Endodermal cell (in vitro differentiated cells): ENCODE measurements at regions not wholly inside any gene's neighbourhood (a gene's known extent, or its start where the extent isn't known, plus 50 kb on each side); places are given as distances from the start of the nearest gene placed in this dataset.

Experiments
- DNase-seq: peaks from one replicate; pipeline ENCODE4 v3.0.0-alpha.2; 2017
- H3K27ac ChIP-seq: 2 replicates; pipeline ENCODE4 v1.5.1; 2013; ENCODE audit warnings: mild to moderate bottlenecking, low read depth, low read length, moderate library complexity
- H3K27me3 ChIP-seq: 2 replicates; pipeline ENCODE4 v1.6.1; 2013; ENCODE audit warnings: mild to moderate bottlenecking, low read length, moderate library complexity; ENCODE audit not compliant: insufficient read depth, control insufficient read depth, poor library complexity, severe bottlenecking
- H3K36me3 ChIP-seq: 2 replicates; pipeline ENCODE4 v1.7.0; 2013; ENCODE audit warnings: mild to moderate bottlenecking, low read length, moderate library complexity; ENCODE audit not compliant: control insufficient read depth, insufficient read depth
- H3K4me1 ChIP-seq: one replicate; pipeline ENCODE4 v1.7.0; 2013; ENCODE audit warnings: low read length; ENCODE audit not compliant: control insufficient read depth, insufficient read depth
- H3K4me3 ChIP-seq: 2 replicates; pipeline ENCODE4 v1.5.1; 2013; ENCODE audit warnings: mild to moderate bottlenecking, low read length, moderate library complexity
- H3K9ac ChIP-seq: 2 replicates; pipeline ENCODE4 v1.6.1; 2013; ENCODE audit warnings: mild to moderate bottlenecking, low read length, moderate library complexity; ENCODE audit not compliant: poor library complexity, severe bottlenecking; ENCODE audit errors: extremely low read depth
- H3K9me3 ChIP-seq: 2 replicates; pipeline ENCODE4 v1.6.1; 2013; ENCODE audit warnings: mild to moderate bottlenecking, low read length, moderate library complexity; ENCODE audit not compliant: control insufficient read depth
- H3K27ac Mint-ChIP-seq: 2 replicates; pipeline ENCODE4 v1.8.0; 2020; ENCODE audit warnings: mixed read lengths
- H3K27me3 Mint-ChIP-seq: 2 replicates; pipeline ENCODE4 v1.8.0; 2021; ENCODE audit warnings: mild to moderate bottlenecking, mixed read lengths; ENCODE audit not compliant: insufficient read depth
- H3K36me3 Mint-ChIP-seq: 2 replicates; pipeline ENCODE4 v1.8.0; 2020; ENCODE audit warnings: low read depth, mixed read lengths
- H3K4me1 Mint-ChIP-seq: 2 replicates; pipeline ENCODE4 v1.8.0; 2020; ENCODE audit warnings: mixed read lengths
- H3K4me3 Mint-ChIP-seq: 2 replicates; pipeline ENCODE4 v1.8.0; 2020; ENCODE audit warnings: mild to moderate bottlenecking, moderate library complexity, mixed read lengths
- H3K9me3 Mint-ChIP-seq: 2 replicates; pipeline ENCODE4 v1.8.0; 2020; ENCODE audit warnings: mild to moderate bottlenecking, mixed read lengths
- WGBS, 2 experiments: methylation state at CpG; one replicate each; pipeline versions ENCODE4 v1.1.5 to v1.1.7; 2013; ENCODE audit warnings: missing lambda C conversion rate in 2 of 2, mixed read lengths in 1 of 2; ENCODE audit not compliant: insufficient coverage in 1 of 2, insufficient read length in 1 of 2; 5-methylcytosine and 5-hydroxymethylcytosine counted together
- TF ChIP-seq, protein P1 (sequence below): fragments of 200-600 bp; sonication (generic); conservative IDR thresholded peaks from 2 replicates; pipeline ENCODE4 v1.5.0; 2021; ENCODE audit warnings: antibody characterized with exemption, mild to moderate bottlenecking

DNA sequence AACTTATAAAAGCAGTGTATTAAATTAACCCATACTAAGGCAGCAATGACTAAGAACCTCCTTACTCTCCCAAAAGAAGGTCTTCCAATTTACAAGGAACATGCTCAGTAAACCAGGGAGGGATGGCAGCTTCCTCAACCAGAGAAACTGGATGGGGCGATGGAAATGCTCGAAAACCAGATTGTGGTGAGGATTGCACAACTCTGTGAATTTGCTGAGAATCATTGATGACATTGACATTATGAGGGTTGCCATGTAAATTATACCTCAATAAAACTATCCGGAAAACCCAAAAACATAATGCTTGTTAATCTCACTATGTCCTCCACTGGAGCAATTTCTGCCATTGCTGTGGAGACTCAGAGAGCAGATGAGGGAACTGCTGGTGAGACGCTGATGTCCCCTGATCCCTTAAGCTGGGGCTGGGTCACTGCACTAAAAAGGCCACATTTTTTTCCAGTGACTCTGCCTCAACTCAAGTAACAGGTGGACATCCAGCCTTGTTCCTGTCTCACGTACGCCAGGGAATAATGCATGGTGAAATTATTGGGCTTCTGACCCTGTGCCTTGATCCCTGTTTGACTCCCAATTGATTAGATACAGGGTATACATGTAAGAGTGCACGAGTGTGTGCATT is 288.3 kb downstream of the CYP26B1 start:
- TF ChIP-seq, protein P1, sequence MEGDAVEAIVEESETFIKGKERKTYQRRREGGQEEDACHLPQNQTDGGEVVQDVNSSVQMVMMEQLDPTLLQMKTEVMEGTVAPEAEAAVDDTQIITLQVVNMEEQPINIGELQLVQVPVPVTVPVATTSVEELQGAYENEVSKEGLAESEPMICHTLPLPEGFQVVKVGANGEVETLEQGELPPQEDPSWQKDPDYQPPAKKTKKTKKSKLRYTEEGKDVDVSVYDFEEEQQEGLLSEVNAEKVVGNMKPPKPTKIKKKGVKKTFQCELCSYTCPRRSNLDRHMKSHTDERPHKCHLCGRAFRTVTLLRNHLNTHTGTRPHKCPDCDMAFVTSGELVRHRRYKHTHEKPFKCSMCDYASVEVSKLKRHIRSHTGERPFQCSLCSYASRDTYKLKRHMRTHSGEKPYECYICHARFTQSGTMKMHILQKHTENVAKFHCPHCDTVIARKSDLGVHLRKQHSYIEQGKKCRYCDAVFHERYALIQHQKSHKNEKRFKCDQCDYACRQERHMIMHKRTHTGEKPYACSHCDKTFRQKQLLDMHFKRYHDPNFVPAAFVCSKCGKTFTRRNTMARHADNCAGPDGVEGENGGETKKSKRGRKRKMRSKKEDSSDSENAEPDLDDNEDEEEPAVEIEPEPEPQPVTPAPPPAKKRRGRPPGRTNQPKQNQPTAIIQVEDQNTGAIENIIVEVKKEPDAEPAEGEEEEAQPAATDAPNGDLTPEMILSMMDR, result no peak
- 83 to 91% methylated on average over 7 of the region's 7 CpGs for WGBS, 2 experiments
- Histone ChIP-seq H3K9ac (no peak overlapping the region), H3K9me3 (no peaks in the 10 kb centered on the region), H3K4me1 (no peaks in the 10 kb centered on the region), H3K36me3 (no peaks in the 10 kb centered on the region), H3K27ac (no peak overlapping the region), H3K27me3 (peaks cover 4% of the 10 kb centered on the region), H3K4me3 (no peak overlapping the region)
- Mint-ChIP-seq H3K27ac (no peak overlapping the region), H3K36me3 (no peaks in the 10 kb centered on the region), H3K9me3 (no peaks in the 10 kb centered on the region), H3K4me1 (no peaks in the 10 kb centered on the region), H3K27me3 (peaks cover 12% of the 10 kb centered on the region), H3K4me3 (no peak overlapping the region)
- no peak for DNase-seq

DNA sequence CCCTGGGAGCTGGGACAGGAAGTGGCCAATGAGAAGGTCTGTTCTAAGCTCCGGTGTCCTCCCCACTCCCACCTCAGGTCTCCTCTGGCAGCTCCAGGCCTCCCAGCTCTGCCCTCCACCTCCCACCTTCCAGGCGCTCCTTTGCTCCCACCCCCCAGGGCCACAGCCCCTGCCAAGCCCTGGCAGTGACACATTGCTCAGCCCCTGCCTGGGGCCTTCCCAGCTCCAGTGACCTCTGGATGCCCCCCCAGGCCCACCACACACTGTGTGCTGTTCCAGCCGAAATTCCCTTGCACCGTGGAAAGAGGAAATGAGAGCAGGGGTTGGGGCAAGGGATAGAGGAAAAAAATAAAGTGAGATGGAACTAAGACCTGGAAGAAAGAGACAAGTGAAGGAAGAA is 289.6 kb downstream of the CYP26B1 start:
- Mint-ChIP-seq H3K36me3 (no peaks in the 10 kb centered on the region), H3K4me1 (no peaks in the 10 kb centered on the region), H3K27me3 (peaks cover 12% of the 10 kb centered on the region), H3K27ac (no peak overlapping the region), H3K4me3 (no peak overlapping the region), H3K9me3 (no peaks in the 10 kb centered on the region)
- 91% methylated on average over 4 of the region's 4 CpGs; no CpG with 5 or more reads in 1 of the 2 experiments for WGBS, 2 experiments
- H3K27me3 ChIP-seq, result peaks cover 4% of the 10 kb centered on the region
- TF ChIP-seq, protein P1, result no peak
- H3K27ac ChIP-seq, result no peak overlapping the region
- no peaks in the 10 kb centered on the region for H3K9me3 ChIP-seq
- H3K36me3 ChIP-seq, result no peaks in the 10 kb centered on the region
- no peaks in the 10 kb centered on the region for H3K4me1 ChIP-seq
- H3K4me3 ChIP-seq, result no peak overlapping the region
- peak; percentile 26 for DNase-seq
- H3K9ac ChIP-seq, result no peak overlapping the region

DNA sequence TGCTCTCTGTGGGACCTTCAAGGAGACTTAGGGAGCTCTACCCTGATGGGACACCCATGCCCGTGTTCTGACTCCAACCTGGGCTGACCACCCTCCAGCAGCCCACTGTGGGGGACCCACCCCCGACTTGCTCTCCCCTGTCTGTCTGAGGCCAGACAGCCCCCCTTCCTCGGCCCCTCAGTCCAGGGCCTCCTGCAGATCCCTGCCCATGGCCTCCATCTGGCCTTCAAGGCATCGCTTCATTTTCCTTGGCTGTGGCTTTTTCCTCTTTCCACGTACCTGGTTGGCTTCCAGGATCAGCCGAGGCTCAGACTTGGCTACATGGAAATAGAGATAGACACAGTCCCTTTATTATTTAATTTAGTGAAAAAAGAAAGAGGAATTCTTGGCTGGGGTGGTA is 290.0 kb downstream of the CYP26B1 start:
- Mint-ChIP-seq H3K27ac (no peak overlapping the region), H3K27me3 (peaks cover 12% of the 10 kb centered on the region), H3K4me1 (no peaks in the 10 kb centered on the region), H3K9me3 (no peaks in the 10 kb centered on the region), H3K36me3 (no peaks in the 10 kb centered on the region), H3K4me3 (no peak overlapping the region)
- Histone ChIP-seq H3K9me3 (no peaks in the 10 kb centered on the region), H3K4me3 (no peak overlapping the region), H3K27me3 (peaks cover 4% of the 10 kb centered on the region), H3K36me3 (no peaks in the 10 kb centered on the region), H3K4me1 (no peaks in the 10 kb centered on the region), H3K9ac (no peak overlapping the region), H3K27ac (no peak overlapping the region)
- 80 to 84% methylated on average over 1 to 6 of the region's 6 CpGs for WGBS, 2 experiments
- no peak for DNase-seq
- TF ChIP-seq, protein P1, result no peak
